SK-N-SH (cell line): ENCODE measurements at regions not wholly inside any gene's neighbourhood (a gene's known extent, or its start where the extent isn't known, plus 50 kb on each side); places are given as distances from the start of the nearest gene placed in this dataset.

Experiments used
- GABPA ChIP-seq: IDR thresholded peaks from 2 replicates; pipeline ENCODE4 v1.4.0; 2012; ENCODE audit warnings: low read depth, mild to moderate bottlenecking
- GATA2 ChIP-seq: sonication (generic); formaldehyde crosslinking; IDR thresholded peaks from 2 replicates; pipeline ENCODE4 v1.5.0; 2020; ENCODE audit warnings: mild to moderate bottlenecking, missing genetic modification reagents
- JUND ChIP-seq: IDR thresholded peaks from 2 replicates; pipeline ENCODE4 v1.4.0; 2012
- RAD21 ChIP-seq: IDR thresholded peaks from 2 replicates; pipeline ENCODE4 v1.6.1; 2012; ENCODE audit warnings: mild to moderate bottlenecking, low read length
- TF ChIP-seq, protein P1 (sequence below): fragments of 200-600 bp; sonication (generic); IDR thresholded peaks from 2 replicates; pipeline ENCODE4 v1.6.1; 2017; ENCODE audit warnings: antibody characterized with exemption, mild to moderate bottlenecking, moderate library complexity

DNA sequence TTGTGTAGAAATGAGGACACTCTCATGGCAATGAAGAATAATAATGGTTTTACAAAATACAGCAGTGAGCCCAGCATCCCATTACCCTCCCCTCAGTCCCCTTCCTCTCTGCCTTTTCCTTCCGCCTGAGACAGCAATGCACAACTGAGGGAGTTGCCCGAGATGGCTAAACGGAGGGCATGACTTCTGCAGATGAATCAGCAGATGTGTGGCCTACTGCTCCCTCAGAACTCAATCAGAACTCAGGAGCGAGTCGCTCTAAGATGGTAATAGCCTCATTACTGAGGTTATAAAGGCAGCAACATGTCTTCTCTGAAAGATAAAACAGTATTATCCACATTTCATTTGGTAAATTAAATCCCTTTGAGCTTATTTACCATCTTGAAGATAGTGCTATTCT lies 326.6 kb downstream of the ENC1 start:
- TF ChIP-seq JUND (no peak), RAD21 (no peak), GABPA (no peak), GATA2 (no peak)
- TF ChIP-seq, protein P1, sequence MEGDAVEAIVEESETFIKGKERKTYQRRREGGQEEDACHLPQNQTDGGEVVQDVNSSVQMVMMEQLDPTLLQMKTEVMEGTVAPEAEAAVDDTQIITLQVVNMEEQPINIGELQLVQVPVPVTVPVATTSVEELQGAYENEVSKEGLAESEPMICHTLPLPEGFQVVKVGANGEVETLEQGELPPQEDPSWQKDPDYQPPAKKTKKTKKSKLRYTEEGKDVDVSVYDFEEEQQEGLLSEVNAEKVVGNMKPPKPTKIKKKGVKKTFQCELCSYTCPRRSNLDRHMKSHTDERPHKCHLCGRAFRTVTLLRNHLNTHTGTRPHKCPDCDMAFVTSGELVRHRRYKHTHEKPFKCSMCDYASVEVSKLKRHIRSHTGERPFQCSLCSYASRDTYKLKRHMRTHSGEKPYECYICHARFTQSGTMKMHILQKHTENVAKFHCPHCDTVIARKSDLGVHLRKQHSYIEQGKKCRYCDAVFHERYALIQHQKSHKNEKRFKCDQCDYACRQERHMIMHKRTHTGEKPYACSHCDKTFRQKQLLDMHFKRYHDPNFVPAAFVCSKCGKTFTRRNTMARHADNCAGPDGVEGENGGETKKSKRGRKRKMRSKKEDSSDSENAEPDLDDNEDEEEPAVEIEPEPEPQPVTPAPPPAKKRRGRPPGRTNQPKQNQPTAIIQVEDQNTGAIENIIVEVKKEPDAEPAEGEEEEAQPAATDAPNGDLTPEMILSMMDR, result no peak
